HG03196 (cell line): ENCODE measurements at regions not wholly inside any gene's neighbourhood (a gene's known extent, or its start where the extent isn't known, plus 50 kb on each side); places are given as distances from the start of the nearest gene placed in this dataset.

ENCODE experiments used
- ATAC-seq: cut with Tn5 transposase; IDR thresholded peaks from one replicate; pipeline ENCODE4 v1.9.1; 2021; ENCODE audit not compliant: unreplicated experiment

DNA sequence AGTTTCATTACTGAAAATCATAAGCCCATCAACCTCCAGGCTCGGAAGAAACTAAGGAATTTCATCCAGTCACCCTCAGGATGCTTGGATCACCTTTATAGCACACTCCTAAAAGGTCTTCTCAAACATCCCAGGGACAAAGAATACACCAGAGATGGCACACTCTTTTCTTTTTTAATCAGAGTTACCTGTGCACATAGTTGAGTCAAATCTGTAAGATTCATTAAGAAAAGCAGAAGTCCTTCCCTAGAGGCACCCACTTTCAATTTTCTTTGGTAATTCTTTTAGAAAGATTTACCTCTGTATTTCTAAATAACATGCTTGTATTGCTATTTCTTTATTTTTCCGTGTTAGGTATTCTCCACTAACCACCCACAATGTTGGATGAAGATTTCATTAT is 50.6 kb upstream of the IL6 start:
- ATAC-seq, result no peak

GRCh38 chr7:22675917-22676343 is 51.1 kb upstream of the IL6 start:
- no peak for ATAC-seq

GRCh38 chr7:22675421-22675820 is 51.6 kb upstream of the IL6 start:
- ATAC-seq, result no peak

GRCh38 chr7:22672846-22673680 is 53.9 kb upstream of the IL6 start:
- ATAC-seq, result peak; percentile 84

DNA sequence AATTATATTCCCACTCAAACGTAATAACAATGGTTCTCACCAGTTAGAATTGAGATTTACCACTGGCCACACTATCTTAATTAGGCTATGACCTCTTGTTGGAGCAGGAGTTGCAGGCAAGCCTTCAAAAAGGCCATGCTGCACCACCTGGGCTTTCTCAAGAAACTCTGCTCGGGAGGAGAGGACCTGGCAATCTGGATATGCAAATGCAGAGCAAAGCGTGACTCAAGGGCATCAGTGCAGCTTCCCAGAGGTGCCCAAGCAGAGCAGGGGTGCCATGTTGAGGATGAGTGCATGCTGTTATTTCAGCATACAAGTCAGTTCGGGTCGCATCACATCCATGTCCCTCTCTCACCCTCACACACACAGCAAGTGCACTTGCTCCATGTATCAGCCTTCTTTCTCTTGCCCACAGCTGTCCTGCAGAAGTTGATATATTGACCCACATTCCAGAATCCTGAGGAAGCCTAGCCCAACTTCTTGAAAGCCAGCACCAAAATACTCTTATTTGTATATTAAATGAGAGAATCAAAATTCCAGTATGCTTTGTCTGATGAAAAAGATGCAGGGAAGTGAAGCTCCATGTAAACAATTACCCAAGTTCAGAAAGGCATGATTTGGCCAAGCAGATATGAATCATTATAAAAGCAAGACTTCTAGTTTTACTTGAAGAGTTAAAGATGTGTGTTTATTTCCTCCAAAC is 55.7 kb upstream of the IL6 start:
- ATAC-seq, result no peak

- no peak for ATAC-seq
These were observed 56.6 kb upstream of the IL6 start for GRCh38 chr7:22670422-22670815.

DNA sequence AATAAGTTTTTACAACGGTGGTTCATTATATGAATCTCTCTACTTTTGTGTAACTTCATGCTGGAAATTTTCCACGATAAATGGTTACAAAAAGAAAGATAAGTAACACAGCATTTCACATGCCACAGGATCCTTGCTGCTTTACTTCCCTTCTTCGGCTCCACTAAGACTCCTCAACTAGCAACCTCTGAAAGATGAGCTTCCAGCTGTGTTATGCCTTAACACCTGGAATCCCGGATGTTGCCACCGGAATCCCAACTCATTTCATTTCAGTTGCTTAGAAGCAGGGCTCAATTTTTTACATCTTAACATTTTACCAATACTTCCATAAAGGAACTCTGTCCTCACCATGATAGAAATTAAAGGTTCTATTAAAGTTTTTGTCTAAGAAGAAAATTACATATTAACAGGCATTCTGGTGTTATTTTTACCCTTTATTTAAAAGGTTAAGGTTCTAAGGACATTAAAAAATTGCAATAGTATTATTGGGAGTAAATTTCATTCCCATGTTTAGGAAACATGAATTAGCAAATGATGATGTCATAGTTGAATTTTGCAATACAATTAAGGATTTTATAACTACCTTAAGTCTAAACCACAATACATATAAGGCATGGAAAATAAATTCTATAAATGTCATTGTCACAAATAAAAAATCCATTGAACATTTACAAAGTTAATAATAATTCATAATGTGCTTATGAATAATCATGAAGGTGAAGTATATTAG is 57.1 kb upstream of the IL6 start:
- ATAC-seq, result no peak

DNA sequence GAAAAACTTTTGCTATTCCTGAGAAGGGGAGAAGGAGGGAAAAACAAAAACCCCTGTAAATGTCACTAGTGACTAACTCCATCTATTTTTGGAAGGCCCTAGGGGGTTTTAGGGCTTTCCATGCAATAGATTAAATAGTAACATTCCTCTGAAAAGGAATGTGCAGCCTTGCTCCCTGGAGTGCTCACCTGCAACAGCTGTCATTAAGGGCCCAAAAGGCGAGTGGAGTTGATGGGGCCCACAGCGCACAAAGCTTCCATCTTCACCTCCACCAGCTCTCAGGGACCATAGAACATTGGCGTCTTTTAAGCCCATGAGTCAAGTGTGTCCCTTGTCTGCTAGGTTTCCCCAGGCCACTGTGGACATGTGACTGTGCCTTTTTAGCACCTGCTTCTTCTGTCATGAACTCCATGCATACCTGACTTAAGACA is 58.0 kb upstream of the IL6 start:
- no peak for ATAC-seq

DNA sequence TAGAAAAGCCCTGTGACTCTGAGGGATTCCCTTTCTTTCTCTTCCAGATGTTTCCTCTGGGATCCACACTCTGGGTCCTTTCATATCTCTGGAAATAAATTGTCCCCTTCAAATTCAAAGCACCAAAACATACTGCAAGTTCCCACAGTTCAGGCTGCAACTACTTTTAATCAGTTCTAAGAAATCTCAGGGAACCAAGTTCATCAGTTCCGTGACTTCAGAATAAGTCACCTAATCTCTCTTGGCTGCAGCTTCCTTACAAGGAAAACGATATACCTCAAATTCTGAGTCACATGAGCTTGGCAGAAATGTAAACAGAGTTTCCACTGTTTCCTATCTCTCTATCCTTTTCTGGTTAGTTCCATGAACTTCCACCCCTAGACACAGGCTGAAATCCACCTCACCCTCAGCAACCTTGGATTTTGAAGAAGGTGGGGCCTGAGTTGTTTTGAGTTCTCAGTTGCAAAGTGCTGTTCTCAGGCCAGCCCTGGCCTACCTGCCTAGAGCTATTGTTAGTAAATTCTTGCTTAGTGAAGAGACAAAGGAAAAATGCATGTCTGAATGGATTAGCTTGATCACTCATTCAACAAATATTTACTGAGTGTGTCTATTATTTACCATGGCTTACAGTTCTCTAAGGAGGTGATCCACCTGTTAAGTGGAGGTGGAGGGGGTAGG is 59.3 kb upstream of the IL6 start:
- ATAC-seq, result no peak

- no peak for ATAC-seq
These were observed 59.8 kb upstream of the IL6 start for GRCh38 chr7:22667187-22667561.

- no peak for ATAC-seq
These were observed 60.3 kb upstream of the IL6 start for GRCh38 chr7:22666732-22667131.

- no peak for ATAC-seq
These were observed 61.1 kb upstream of the IL6 start for GRCh38 chr7:22665923-22666322.

- no peak for ATAC-seq
These were observed 61.8 kb upstream of the IL6 start for GRCh38 chr7:22664988-22665798.

GRCh38 chr7:22663721-22664120 is 63.3 kb upstream of the IL6 start:
- ATAC-seq, result no peak

- no peak for ATAC-seq
These were observed 63.7 kb upstream of the IL6 start for GRCh38 chr7:22663357-22663718.

- peak; percentile 31 for ATAC-seq
These were observed 64.2 kb upstream of the IL6 start for GRCh38 chr7:22662556-22663356.

GRCh38 chr7:22662036-22662435 is 65.0 kb upstream of the IL6 start:
- ATAC-seq, result peak; percentile 55

DNA sequence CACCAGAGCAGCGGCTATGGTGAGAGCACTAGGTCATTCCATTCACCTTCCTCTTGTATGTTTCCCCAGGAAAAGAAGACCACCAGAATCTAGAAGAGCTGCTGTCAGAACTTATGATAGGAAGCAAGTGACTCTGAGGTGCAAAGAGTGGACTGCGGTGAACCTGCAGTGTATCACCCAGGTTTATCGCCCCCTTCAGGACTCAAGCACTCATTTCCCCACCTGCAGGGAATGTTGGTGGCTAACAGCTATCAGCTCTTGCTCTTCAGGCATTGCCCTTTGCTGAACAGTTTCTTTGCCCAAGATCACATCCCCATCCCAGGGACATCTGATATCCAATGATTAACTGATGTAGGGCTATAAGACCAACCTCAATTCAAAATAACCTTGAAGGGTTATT is 66.3 kb upstream of the IL6 start:
- no peak for ATAC-seq

GRCh38 chr7:22660293-22660692 is 66.7 kb upstream of the IL6 start:
- ATAC-seq, result no peak

DNA sequence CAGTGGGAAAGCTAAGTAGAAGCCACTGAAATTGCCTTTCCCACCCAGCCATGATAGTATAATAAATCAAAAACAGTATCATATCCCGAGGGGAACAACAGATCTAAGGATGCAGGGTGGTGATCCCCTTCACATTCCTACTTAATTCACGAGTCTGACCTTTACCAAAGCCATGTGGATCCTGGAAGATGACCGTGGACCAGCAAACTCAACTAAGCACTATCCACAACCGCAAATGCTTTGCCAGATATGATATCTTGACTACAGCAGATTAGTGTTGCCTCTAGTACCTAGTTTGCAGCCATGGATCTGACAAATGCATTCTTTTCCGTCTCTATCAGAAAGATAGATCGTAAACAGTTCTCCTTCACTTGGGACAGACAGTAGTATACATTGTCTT is 67.3 kb upstream of the IL6 start:
- no peak for ATAC-seq
